HEK293T (cell line): ENCODE measurements at regions not wholly inside any gene's neighbourhood (a gene's known extent, or its start where the extent isn't known, plus 50 kb on each side); places are given as distances from the start of the nearest gene placed in this dataset.

ENCODE experiments used
- ARNT ChIP-seq: fragments of 450-650 bp; IDR thresholded peaks from 2 replicates; pipeline ENCODE4 v1.6.1; 2017; ENCODE audit warnings: mild to moderate bottlenecking
- BHLHE40 ChIP-seq: fragments of 450-650 bp; IDR thresholded peaks from 2 replicates; pipeline ENCODE4 v1.6.1; 2016; ENCODE audit warnings: mild to moderate bottlenecking, moderate library complexity, borderline replicate concordance
- ELF4 ChIP-seq: fragments of 450-650 bp; IDR thresholded peaks from 2 replicates; pipeline ENCODE4 v1.6.1; 2017; ENCODE audit warnings: antibody characterized with exemption
- FOXA1 ChIP-seq: fragments of 450-650 bp; IDR thresholded peaks from 2 replicates; pipeline ENCODE4 v1.6.1; 2016; ENCODE audit warnings: mild to moderate bottlenecking
- FOXM1 ChIP-seq: fragments of 450-650 bp; IDR thresholded peaks from 2 replicates; pipeline ENCODE4 v1.6.1; 2017; ENCODE audit warnings: mild to moderate bottlenecking, borderline replicate concordance
- HDGF ChIP-seq: fragments of 450-650 bp; IDR thresholded peaks from 2 replicates; pipeline ENCODE4 v1.6.1; 2017; ENCODE audit warnings: antibody characterized with exemption, borderline replicate concordance
- L3MBTL2 ChIP-seq: fragments of 450-650 bp; conservative IDR thresholded peaks from 2 replicates; pipeline ENCODE4 v1.6.1; 2016; ENCODE audit warnings: mild to moderate bottlenecking
- LEF1 ChIP-seq: fragments of 450-650 bp; IDR thresholded peaks from 2 replicates; pipeline ENCODE4 v1.6.1; 2017; ENCODE audit warnings: mild to moderate bottlenecking, borderline replicate concordance
- NFRKB ChIP-seq: fragments of 450-650 bp; IDR thresholded peaks from 2 replicates; pipeline ENCODE4 v1.6.1; 2016; ENCODE audit warnings: mild to moderate bottlenecking, moderate library complexity
- PKNOX1 ChIP-seq: fragments of 450-650 bp; IDR thresholded peaks from 2 replicates; pipeline ENCODE4 v1.6.1; 2016
- SP1 ChIP-seq: fragments of 450-650 bp; IDR thresholded peaks from 2 replicates; pipeline ENCODE4 v1.6.1; 2017
- SUZ12 ChIP-seq: fragments of 450-650 bp; IDR thresholded peaks from 2 replicates; pipeline ENCODE4 v1.6.1; 2016; ENCODE audit warnings: mild to moderate bottlenecking
- TARDBP ChIP-seq: fragments of 450-650 bp; IDR thresholded peaks from 2 replicates; pipeline ENCODE4 v1.6.1; 2016
- ZNF384 ChIP-seq: fragments of 450-650 bp; IDR thresholded peaks from 2 replicates; pipeline ENCODE4 v1.6.1; 2016

GRCh38 chr1:188228623-188229022 is 1399.9 kb downstream of the PLA2G4A start:
- TF ChIP-seq SUZ12 (no peak), FOXA1 (no peak), HDGF (no peak), FOXM1 (no peak), TARDBP (no peak), SP1 (no peak), LEF1 (no peak), ELF4 (no peak), BHLHE40 (no peak), PKNOX1 (no peak), ZNF384 (no peak), NFRKB (no peak), L3MBTL2 (no peak), ARNT (no peak)
